ENCODE measurements at regions not wholly inside any gene's neighbourhood (a gene's known extent, or its start where the extent isn't known, plus 50 kb on each side); places are given as distances from the start of the nearest gene placed in this dataset.

GRCh38 chr10:22479419-22479818 is 134.1 kb downstream of the SPAG6 start:
- no peak for TF ChIP-seq CTCF (conservative IDR thresholded peaks at IDR 0.05; ENCODE audit: low read depth, low read length)
- TF ChIP-seq MAFK (IDR thresholded peaks at IDR 0.05; ENCODE audit: low read depth, low read length), result no peak
- TF ChIP-seq RAD21 (IDR thresholded peaks at IDR 0.05; ENCODE audit: low read length), result no peak
- TF ChIP-seq MAZ (IDR thresholded peaks at IDR 0.05; ENCODE audit: borderline replicate concordance, low read depth, low read length), result no peak
- no peak for TF ChIP-seq SMC3 (IDR thresholded peaks at IDR 0.05; ENCODE audit: low read depth, low read length)
- TF ChIP-seq POLR2A (IDR thresholded peaks at IDR 0.05; ENCODE audit: low read depth, low read length), result no peak
- TF ChIP-seq, protein P1, sequence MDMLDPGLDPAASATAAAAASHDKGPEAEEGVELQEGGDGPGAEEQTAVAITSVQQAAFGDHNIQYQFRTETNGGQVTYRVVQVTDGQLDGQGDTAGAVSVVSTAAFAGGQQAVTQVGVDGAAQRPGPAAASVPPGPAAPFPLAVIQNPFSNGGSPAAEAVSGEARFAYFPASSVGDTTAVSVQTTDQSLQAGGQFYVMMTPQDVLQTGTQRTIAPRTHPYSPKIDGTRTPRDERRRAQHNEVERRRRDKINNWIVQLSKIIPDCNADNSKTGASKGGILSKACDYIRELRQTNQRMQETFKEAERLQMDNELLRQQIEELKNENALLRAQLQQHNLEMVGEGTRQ (IDR thresholded peaks at IDR 0.05; ENCODE audit: low read depth, low read length), result no peak
- no peak for TF ChIP-seq CHD1 (IDR thresholded peaks at IDR 0.05; ENCODE audit: low read depth, low read length)
- no peak for TF ChIP-seq RFX5 (IDR thresholded peaks at IDR 0.05; ENCODE audit: low read depth, low read length)
- TF ChIP-seq BHLHE40 (IDR thresholded peaks at IDR 0.05; ENCODE audit: low read depth, low read length), result no peak
- TF ChIP-seq ELK1 (IDR thresholded peaks at IDR 0.05; ENCODE audit: borderline replicate concordance, low read depth, low read length), result no peak

Data from IMR-90 (cell line).